ENCODE measurements at regions not wholly inside any gene's neighbourhood (a gene's known extent, or its start where the extent isn't known, plus 50 kb on each side); places are given as distances from the start of the nearest gene placed in this dataset.

DNA sequence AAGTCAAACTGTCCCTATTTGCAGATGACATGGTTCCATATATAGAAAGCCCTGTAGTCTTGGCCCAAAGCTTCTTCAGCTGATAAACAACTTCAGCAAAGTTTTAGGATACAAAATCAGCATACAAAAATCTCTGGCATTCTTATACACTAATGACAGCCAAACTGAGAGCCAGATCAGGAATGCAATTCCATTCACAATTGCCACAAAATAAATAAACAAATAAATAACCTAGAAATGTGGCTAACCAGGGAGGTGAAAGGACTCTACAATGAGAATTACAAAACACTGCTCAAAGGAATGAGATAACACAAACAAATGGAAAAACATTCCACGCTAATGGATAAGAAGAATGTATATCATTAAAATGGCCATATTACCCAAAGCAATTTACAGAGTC is 52.9 kb upstream of the CXCL8 start:
- DNase-seq = no peak
- Histone ChIP-seq H3K4me1 (no peaks in the 10 kb centered on the region), H3K4me3 (ENCODE audit: low read depth, low read length) (no peak overlapping the region), H3K27me3 (replicated peaks; ENCODE audit: control insufficient read depth, insufficient read depth, low read length) (no peaks in the 10 kb centered on the region), H3K36me3 (ENCODE audit: control insufficient read depth, insufficient read depth, low read length) (no peaks in the 10 kb centered on the region), H3K9me3 (no peaks in the 10 kb centered on the region)
- H3K4me1 Mint-ChIP-seq (ENCODE audit: low read depth, unreplicated experiment) = no peaks in the 10 kb centered on the region
- POLR2A ChIA-PET = no interaction called here
- CTCF ChIA-PET = no interaction called here
- H3K27ac Mint-ChIP-seq (ENCODE audit: unreplicated experiment) = no peak overlapping the region
- TF ChIP-seq, protein P1, sequence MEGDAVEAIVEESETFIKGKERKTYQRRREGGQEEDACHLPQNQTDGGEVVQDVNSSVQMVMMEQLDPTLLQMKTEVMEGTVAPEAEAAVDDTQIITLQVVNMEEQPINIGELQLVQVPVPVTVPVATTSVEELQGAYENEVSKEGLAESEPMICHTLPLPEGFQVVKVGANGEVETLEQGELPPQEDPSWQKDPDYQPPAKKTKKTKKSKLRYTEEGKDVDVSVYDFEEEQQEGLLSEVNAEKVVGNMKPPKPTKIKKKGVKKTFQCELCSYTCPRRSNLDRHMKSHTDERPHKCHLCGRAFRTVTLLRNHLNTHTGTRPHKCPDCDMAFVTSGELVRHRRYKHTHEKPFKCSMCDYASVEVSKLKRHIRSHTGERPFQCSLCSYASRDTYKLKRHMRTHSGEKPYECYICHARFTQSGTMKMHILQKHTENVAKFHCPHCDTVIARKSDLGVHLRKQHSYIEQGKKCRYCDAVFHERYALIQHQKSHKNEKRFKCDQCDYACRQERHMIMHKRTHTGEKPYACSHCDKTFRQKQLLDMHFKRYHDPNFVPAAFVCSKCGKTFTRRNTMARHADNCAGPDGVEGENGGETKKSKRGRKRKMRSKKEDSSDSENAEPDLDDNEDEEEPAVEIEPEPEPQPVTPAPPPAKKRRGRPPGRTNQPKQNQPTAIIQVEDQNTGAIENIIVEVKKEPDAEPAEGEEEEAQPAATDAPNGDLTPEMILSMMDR (IDR thresholded peaks at IDR 0.05; ENCODE audit: insufficient read depth in 1 of 2, low read depth in 1 of 2, low read length in 1 of 2, severe bottlenecking in 1 of 2, unreplicated experiment in 1 of 2) = no peak
- no TSS peak for BruUV-seq (replicated peaks)
- H3K9me3 Mint-ChIP-seq (ENCODE audit: unreplicated experiment) = no peaks in the 10 kb centered on the region
- H3K36me3 Mint-ChIP-seq (ENCODE audit: insufficient read depth, unreplicated experiment) = no peaks in the 10 kb centered on the region
- no peak overlapping the region for H3K4me3 Mint-ChIP-seq (ENCODE audit: unreplicated experiment)
- intact Hi-C loops (cut with micrococcal nuclease; ENCODE audit: unreplicated experiment) = no loop called here
- H3K27me3 Mint-ChIP-seq (ENCODE audit: insufficient read depth, unreplicated experiment) = peaks cover 6% of the 10 kb centered on the region

DNA sequence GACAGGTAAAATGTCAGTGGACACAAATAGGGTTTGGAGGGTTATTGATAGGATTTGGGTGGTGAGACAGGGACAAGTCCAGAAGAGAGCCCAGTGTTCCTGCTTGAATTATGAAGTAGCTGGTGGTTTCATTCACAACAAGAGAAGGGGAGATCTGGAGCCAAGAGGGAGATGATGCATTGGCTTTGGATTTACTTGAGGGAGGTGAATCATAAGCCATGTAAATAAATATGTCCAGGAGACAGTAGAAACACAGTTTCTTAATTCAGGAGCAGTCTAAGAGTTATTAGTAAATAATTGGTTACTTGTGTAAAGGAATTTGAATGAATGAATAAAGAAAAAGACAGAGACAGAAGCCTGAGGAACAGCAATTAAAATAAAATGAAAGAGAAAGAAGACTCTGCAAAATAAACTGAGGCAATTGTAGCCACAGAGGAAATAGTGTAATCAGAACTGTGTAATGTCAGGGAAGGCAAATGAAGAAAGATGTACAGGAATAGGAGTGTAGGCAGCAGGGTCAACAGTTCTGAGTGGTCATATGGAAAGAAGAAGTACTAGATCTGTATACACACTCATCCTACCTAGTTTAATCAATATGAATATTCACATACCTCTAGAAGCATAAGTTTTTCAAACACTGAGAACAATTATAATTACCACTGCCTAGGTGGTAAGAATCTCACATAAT is 50.2 kb upstream of the CXCL8 start:
- CTCF ChIA-PET = no interaction called here
- no peak overlapping the region for H3K27ac Mint-ChIP-seq (ENCODE audit: unreplicated experiment)

More for the DNA sequence above, 50.2 kb upstream of the CXCL8 start:
- Histone ChIP-seq H3K36me3 (ENCODE audit: control insufficient read depth, insufficient read depth, low read length) (no peaks in the 10 kb centered on the region), H3K4me1 (no peaks in the 10 kb centered on the region), H3K9me3 (no peaks in the 10 kb centered on the region), H3K27me3 (replicated peaks; ENCODE audit: control insufficient read depth, insufficient read depth, low read length) (no peaks in the 10 kb centered on the region), H3K4me3 (ENCODE audit: low read depth, low read length) (no peak overlapping the region)
- peaks cover 6% of the 10 kb centered on the region for H3K27me3 Mint-ChIP-seq (ENCODE audit: insufficient read depth, unreplicated experiment)
- intact Hi-C loops (cut with micrococcal nuclease; ENCODE audit: unreplicated experiment) = no loop called here
- BruUV-seq (replicated peaks) = no TSS peak
- TF ChIP-seq, protein P1 (IDR thresholded peaks at IDR 0.05; ENCODE audit: insufficient read depth in 1 of 2, low read depth in 1 of 2, low read length in 1 of 2, severe bottlenecking in 1 of 2, unreplicated experiment in 1 of 2) = no peak
- POLR2A ChIA-PET = no interaction called here
- DNase-seq = no peak
- no peaks in the 10 kb centered on the region for H3K36me3 Mint-ChIP-seq (ENCODE audit: insufficient read depth, unreplicated experiment)
- no peak overlapping the region for H3K4me3 Mint-ChIP-seq (ENCODE audit: unreplicated experiment)
- H3K4me1 Mint-ChIP-seq (ENCODE audit: low read depth, unreplicated experiment) = no peaks in the 10 kb centered on the region
- no peaks in the 10 kb centered on the region for H3K9me3 Mint-ChIP-seq (ENCODE audit: unreplicated experiment)

All from Caco-2 (cell line).